WTC11 (cell line): ENCODE measurements at regions not wholly inside any gene's neighbourhood (a gene's known extent, or its start where the extent isn't known, plus 50 kb on each side); places are given as distances from the start of the nearest gene placed in this dataset.

Experiments
- CTCF ChIP-seq: fragments of 200-600 bp; IDR thresholded peaks from 2 replicates; pipeline ENCODE4 v1.8.0; 2022; ENCODE audit warnings: antibody characterized with exemption
- MXD4 ChIP-seq: fragments of 250-450 bp; sonication (Bioruptor Pico); IDR thresholded peaks from 2 replicates; pipeline ENCODE4 v1.8.0; 2021; ENCODE audit warnings: mild to moderate bottlenecking, moderate library complexity, borderline replicate concordance

- TF ChIP-seq CTCF: no peak
- TF ChIP-seq MXD4: no peak
These were observed 109.9 kb upstream of the BEND6 start for GRCh38 chr6:56845032-56845431.
